Epithelial cell of prostate (primary cell): ENCODE measurements at regions not wholly inside any gene's neighbourhood (a gene's known extent, or its start where the extent isn't known, plus 50 kb on each side); places are given as distances from the start of the nearest gene placed in this dataset.
"Not testable (repeated sequence)": the region's sequence is repeated elsewhere in the genome, so short reads cannot be mapped to it uniquely, and the experiment has no call there.

Experiments used
- DNase-seq: peaks from one replicate; pipeline ENCODE4 v3.0.0-alpha.2; 2011; ENCODE audit warnings: low read depth, low spot score
- H3K27ac ChIP-seq: fragments of 450-650 bp; 2 replicates; pipeline ENCODE4 v1.5.1; 2017; ENCODE audit warnings: mild to moderate bottlenecking

DNA sequence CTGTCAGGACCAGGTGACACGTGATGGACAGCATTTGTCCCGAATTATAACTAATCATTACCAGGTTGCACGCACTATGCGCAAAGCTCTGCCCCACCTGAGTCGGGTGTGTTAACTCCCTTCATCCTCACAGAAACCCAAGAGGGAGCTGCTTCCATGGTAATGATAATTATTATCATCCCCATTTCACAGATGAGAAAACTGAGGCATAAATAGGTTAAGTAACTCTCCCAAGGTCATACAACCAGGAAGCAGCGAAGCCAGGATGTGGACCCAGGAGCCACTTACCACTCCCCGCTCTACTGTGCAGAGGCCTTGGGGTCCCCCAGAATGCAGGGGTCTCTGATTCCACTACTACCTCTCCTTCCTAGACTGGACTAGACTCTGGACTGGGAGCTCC is 76.7 kb upstream of the TARDBP start:
- no peak overlapping the region for H3K27ac ChIP-seq
- DNase-seq: no peak

DNA sequence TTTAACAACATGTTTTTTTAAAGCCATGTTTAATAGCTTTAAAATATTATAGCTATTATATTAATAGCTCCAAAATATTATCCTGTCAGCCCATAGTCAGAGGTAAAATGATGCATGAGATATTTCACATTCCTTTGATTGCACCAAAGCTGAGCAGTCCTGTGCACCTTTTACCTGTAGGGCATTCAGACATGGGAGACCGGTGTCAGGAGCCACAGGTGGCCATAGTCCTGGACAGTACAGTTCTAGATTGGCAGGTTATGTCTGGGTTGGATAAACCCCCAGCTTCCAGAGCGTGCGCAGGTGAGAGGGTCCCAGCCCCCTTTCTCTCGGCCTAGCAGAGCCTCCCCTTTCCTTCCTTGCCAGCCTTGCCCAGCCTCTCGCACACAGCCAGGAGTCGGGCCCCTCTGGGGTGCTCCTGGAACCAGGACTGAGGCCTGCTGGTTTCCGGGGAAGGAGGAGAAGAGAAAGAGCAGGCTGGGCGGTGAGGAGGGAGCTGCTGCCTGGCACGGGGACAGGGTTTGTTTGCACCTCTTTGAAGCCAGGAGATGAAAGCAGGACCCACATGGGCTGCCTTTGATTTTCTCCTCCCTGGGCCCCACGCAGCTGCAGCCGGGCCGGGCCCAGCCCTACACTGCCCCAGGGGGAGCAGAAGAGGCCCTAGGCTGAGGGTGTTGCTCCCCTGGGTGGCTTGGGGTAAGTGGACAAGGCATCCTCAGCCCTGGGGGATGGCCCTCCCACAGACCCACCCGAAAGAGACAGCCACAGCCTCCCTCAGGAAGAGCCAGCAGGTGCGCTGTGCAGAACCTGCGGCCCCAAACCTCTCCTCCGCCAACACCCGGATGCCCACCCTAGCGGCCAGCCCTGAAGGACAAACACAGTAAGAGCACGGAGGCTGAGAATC is 75.2 kb upstream of the TARDBP start:
- H3K27ac ChIP-seq: no peak overlapping the region
- no peak for DNase-seq

DNA sequence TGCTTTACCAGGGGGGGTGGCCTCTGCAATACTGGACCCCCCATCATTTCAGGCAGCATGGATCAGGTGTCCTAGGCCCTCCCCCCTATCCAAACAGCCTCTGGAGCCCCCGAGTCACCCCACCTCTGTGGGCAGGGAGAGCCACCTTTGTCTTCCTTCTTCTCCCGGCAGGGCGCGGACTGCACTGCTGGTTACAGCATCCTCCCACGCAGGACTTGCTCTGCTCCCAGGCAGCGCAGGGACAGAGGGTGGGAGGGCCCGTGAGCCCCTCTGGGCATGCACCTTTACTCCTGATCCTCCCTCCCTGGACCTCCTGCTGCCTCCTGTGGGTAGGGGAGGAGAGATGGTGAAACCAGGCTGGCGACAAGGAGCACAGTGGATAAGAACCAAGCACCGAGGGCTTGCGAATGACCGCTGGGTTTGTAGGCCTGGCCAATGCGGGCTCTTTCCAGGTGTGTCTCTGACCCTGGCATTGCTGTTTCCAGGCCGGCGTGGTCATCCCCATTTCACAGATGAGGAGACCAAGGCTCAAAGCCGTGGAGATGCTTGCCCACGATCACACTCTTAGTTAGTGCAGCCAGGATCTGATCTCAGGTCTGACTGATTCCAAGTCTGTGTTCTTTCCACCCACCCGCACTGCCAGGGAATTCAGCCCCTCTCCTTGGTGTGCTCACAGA is 73.6 kb upstream of the TARDBP start:
- DNase-seq: no peak
- H3K27ac ChIP-seq: no peak overlapping the region

DNA sequence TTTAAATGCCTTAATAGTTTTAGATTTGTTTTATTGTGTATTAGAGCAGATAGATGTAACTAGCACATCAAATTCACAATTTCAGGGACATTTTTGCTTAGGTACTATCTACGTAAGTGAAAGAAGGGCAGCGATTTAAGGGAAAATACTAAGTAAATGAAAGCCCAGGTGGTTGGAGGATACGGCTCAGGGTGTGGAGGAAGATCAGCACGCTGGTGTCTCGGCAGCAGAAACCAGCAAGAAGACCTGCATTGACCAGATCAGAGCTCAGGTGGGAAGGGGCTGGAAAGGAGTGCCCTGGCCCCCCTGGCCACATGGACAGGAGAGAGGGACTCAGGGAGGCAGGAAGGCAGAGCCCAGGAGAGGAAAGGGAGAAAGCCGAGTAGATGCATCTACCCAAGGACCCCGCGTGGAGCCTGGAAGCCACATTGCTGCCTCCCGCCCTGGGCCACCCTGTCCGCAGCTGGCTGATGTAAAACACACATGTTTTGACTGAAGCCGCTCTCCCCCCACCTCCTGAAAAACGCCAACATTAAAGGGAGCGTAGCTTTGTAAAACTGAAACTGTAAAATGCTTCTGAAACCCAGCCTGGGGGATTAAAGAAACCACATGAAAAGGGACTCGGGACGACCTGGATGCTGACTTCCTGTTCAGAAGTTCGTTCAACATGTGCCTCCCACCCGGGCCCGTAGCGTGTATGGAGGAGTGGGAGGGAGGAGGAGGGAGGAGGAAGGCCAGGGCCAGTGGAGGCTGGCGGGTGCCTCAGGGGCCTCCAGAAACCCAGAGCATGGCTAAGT is 72.6 kb upstream of the TARDBP start:
- DNase-seq: no peak
- H3K27ac ChIP-seq: no peak overlapping the region

DNA sequence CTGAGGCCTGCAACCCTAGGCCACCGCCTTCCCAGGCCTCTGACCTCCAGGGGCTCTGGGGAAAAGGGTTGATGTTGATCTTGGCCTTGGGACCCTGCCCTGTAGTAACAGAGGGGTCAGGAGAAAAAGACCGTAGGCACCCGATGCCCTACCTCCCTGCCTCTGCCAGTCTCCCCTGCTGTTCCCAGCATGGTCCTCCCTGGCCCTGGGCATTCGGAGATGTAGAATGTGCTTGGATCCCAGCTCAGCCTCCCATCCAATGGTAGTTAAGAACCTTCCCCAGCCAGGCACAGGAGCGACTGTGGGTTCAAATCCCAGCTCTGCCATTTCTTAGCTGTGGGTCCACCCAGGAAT is 72.0 kb upstream of the TARDBP start:
- no peak overlapping the region for H3K27ac ChIP-seq
- DNase-seq: no peak

DNA sequence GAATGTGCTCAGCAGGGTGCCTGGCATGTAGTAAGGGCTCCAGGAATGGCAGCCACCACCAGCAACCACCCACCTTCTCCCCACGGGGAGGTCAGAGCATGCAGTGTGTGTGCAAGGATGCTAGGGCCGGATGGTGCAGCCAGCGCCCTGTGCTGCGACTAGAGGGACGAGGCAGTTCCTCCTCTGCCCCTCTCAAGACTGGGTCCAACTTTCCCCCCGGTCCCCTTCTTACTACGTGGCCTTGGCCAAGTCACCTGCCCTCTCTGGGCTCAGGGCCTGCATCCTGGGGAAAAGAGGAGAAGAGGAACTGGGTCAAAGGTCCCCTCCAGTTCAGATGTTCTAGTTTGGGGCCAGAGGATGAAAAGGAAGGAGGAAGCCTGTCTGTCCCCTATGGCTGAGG is 71.6 kb upstream of the TARDBP start:
- no peak overlapping the region for H3K27ac ChIP-seq
- DNase-seq: no peak

DNA sequence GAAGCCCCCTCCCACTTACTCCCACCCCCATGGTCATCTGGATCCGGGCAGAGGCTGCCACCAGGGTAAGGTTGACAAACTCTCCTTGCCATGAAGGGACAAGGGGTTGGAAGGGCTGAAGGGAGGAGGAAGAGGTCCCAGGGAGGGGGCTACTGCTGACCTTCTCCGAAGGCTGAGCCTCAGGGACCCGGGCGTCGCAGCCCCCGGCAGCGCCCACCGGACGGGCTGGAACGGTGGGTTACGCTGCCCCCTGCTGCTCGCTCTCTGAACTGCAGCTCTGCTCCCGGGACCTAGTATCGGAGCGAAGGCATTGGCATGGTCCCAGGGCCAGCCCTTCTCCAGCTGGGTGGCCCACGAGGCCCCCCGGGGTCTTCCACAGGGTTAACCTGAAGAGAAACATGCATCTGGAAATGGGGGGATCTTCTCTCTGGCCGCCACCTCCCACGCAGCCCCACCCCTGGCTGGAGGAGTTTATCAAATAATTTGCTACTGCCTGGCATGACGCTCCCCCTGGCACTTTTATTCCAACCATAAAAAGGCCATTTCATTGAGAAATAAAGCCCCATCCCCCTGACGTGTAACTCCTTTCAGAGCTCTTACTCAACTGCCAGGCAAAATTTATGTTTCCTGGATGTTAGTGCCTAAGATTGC is 70.4 kb upstream of the TARDBP start:
- DNase-seq: no peak
- no peak overlapping the region for H3K27ac ChIP-seq

DNA sequence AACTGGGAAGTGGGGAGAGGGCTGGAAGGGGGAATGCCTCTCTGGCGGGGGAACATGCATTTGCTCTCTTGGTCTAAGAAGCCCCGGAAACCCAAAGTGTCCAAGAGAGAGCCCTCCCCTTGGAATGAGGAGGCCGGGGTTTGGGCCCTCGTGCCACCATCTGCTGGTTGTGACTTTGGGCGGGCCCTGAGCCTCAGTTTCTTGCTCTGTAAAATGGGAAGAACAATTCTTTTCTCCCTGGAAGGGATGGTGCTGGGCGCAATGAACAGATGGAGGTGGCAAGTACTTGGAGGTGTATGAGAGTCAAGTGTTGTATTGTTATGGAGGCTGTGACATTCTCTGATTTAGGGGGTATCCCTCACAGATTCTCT is 69.9 kb upstream of the TARDBP start:
- H3K27ac ChIP-seq: no peak overlapping the region
- DNase-seq: no peak

DNA sequence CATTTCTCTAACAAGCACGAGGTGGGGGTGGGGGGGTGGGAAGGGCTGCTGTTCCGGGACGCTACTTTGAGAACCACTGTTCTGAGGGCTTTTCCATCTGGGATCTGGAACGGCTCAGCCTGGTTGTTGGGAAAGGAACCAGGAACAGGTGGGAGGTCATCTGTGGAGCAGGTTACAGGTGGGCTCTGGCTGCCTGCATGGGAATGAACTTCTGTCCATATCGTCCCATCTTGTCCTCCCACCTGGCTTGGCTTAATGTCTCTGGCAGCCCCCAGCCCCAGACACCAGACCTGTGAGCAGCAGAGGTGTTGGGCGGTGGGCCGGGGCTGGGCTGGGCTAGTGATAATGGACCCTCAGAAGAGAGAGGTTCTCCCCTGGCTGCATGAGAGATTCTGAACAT is 69.4 kb upstream of the TARDBP start:
- no peak overlapping the region for H3K27ac ChIP-seq
- DNase-seq: no peak

DNA sequence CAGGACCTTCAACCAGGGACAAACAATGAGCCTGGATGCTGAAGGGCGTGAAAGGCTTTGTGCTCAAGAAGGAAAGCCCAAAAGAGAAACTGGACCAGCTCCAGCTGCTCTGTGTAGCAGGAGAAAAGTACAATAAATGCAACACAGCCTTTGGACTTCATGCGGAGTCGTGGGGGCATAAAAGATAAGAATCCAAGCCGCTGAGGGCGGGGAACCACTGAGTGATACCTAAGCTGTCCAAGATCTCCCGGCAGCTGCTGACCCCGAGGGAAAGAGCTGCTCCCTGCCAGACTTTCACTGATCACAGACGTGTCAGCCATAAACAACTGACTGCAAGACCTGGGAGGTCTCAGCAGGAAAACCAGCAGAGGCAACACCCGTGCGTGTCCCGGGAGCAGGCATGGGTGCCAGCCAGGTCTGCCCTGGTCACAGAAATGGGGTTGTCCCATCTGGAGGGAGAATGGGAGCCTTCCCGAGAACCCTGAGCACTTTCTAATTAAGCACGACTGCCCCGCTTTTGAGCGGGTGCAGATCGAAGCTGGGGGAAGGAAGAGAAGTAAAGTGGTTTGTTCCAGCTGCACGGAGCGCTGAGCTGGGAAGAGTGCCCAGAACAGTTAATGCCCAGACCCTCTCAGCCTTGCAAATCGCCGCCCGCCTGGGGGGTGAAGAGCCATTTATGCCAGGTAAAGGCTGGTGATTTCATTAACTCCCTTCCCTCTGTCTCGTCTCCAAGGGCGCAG is 68.3 kb upstream of the TARDBP start:
- DNase-seq: no peak
- H3K27ac ChIP-seq: no peak overlapping the region

DNA sequence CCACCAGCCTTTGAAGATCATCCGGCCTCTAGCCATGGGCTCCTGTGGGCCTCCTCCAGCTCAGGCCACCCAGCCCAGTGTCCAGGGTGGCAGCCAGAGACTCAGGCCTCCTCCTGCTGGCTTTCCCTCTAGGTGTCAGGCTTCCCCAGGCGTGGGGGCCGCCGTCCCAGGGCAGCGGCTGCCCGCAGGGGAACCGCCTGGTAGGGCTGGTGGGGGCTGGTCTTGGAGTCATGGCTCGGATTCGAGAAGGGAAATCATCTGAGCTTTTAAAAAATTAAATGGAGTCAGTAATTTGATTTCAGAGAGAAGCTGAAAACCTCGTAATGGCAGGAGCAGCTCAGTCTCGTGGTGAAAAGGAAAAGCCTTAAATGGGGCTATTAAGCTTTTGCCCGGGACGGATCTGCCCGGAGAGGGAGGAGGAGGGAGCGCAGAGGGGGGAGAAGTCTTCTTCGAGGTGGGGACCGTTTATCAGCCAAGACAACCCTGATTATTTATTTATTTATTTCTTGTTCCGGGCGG is 66.4 kb upstream of the TARDBP start:
- DNase-seq: no peak
- H3K27ac ChIP-seq: no peak overlapping the region

DNA sequence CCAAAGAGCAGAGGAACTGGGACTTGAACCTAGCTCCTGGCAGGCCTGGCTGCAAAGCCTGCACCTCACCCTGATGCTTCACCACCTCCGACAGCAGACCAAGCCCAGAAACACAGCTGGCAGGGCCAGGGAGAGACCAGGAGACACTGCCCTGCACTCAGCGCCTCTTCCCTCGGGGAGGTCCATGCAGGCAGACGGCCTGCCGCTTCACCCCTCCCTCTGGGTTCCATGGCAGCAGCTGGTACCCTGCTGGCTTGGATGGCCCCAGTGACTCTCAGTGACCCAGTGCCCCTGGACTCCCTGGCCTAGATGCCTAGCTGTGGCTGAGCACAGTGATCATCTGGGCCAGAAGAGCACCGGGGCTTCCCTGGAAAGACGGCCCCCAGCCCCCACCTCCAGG is 65.3 kb upstream of the TARDBP start:
- no peak for DNase-seq
- H3K27ac ChIP-seq: no peak overlapping the region

DNA sequence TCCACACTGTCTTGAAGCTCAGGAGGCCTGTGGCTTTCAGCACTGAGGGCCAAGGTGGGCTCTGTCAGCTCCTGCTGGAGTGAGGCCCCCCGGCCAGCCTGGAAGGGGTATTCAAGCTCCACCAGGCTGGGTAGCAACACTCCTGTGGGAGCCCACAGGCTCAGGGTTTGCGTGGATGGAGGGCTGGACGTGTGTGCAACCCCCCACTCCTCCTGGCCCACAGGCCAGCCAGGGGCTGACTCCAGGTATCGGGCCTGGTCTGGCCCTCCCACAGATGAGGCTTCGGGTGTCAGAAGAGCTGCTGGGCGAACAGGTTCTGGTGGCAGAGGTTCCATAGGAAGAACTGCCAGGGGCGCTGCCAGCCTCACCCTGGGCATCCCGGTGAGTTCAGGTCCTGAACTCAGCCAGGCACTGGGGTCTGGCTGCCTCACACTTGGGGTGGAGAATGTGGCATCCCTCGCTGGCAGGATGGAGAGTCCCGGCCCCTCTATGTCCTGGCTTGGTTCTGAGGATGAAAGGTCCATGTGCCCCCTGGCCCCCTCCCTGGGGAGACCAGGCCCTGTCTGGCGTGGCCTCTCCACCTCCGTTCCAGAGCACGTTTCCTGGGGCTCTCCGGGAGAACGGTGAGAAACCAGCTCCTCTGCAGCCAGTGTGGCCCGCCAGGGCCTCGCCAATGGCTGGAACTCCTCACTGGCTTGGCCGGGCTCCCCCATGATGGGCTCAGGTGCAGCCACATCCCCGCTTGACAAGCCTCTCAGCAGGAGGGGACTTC is 64.6 kb upstream of the TARDBP start:
- DNase-seq: no peak
- H3K27ac ChIP-seq: no peak overlapping the region

DNA sequence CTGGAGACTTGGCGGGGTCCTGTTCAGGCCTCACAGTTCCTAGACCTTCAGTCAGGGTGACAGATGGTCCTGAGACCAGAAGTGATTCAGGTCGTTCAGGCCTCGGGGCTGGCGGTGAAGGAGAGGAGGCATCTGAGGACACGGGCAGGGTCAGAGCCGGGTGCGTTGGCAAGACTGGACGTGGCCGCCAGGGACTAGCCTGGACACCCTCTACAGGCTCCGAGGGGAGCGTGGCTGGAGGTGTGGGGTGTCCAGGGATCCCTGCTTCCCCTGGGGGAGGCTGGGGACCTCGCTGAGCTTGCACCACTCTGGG is 64.0 kb upstream of the TARDBP start:
- H3K27ac ChIP-seq: no peak overlapping the region
- DNase-seq: no peak

DNA sequence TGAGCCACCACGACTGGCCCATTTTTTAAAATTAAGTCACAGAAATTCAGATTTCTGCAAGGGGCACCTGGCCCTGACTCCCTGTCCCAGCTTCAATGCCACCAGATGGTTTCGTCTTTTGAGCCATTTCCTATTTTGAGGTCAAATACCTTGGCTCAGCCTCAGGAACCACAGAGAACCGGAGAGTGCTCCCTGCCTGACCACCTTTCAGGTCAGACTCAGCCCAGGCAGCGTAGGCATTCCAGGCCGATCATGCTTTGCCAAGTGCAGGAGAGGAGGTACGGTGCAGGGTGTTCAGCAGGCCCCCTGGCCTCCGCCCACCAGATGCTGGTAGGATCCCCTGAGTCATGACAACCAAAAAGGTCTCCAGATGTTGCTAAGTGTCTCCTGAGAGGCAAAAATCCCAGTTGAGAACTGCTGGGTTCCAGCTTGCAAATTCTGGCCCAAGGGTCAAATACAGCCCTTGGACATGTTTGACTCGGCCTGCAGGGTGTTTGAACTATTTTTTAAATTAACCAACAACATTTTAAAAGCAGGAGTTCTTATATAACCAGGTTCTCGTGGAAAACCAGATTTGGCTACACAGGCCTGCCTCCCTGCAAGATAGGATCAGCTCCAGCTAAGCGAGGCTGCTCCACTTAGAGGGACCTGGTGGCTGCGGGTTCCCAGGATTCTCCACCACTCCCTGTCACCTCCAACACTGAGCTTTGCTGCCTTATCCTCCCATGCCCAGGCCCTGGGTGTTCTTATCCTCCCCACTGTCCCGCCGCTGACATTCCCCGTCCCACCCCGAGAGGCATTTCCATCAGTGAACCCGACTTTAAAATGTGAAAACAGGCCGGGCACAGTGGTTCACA is 61.9 kb upstream of the TARDBP start:
- no peak for DNase-seq
- no peak overlapping the region for H3K27ac ChIP-seq

DNA sequence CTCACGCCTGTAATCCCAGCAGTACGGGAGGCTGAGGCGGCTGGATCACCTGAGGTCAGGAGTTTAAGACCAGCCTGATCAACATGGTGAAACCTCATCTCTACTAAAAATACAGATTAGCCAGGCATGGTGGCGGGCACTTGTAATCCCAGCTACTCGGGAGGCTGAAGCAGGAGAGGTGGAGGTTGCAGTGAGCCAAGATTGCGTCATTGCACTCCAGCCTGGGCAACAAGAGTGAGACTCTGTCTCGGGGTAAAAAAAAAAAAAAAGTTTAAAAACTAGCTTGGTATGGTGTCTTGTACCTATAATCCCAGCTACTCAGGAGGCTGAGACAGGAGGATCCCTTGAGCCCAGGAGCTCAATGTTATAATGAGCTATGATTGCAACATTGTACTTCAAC is 61.2 kb upstream of the TARDBP start:
- not testable (repeated sequence) for H3K27ac ChIP-seq, DNase-seq

DNA sequence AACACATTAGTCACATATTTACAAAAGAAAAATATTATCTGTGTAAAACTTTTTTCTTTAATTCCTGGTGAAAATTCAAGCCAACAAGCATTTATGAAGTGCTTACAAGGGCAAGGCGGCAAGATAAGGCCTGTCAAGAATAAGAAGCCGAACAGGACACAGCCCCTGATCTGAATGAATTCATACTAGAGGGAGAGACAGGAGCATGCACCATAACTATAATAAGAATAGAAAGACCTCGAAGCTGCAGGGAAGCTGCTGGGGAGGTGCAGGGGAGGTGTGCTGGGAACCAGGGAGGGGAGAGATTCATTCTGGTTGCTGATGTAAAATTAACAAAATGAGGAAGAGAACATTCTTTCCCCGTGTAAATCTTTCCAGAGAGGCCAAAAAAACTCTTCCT is 60.5 kb upstream of the TARDBP start:
- no peak overlapping the region for H3K27ac ChIP-seq
- no peak for DNase-seq

DNA sequence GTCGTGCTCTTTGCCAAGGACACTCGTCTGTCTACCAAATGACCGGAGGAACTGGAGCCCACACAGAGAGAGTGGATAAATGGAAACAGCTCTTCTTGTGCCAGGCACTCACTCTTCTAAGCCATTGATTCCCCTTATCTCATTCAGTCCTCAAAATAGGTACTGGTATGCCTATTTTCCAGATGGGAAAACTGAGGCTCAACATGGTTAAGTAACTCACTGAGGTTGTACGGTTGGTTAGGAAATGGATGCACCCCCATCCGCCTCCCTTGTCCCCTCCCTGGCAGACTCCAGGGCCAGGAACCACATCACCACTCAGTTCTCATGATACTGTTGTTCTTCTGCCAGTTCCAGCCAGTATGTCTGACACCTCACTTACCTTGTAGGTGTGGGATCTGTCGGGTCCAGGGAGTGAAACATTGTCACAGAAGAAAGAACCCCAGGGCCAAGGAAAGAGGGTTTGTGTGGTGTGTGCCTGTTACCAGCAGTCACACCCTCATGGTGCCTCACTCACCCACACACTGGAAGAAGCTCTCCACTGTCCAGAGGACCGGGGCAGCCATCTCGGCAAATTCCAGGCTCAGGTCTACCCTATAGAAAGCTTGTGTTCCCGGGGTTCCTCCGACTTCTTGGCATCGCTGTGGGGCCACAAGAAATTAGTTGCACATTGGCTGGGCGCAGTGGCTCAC is 58.8 kb upstream of the TARDBP start:
- DNase-seq: no peak

More for the DNA sequence above, 58.8 kb upstream of the TARDBP start:
- H3K27ac ChIP-seq: no peak overlapping the region
